LHCN-M2 (cell line): ENCODE measurements at regions not wholly inside any gene's neighbourhood (a gene's known extent, or its start where the extent isn't known, plus 50 kb on each side); places are given as distances from the start of the nearest gene placed in this dataset.

Source experiments
- DNase-seq: peaks from one replicate; pipeline ENCODE4 v3.0.0-alpha.2; 2012; ENCODE audit warnings: low read depth

DNA sequence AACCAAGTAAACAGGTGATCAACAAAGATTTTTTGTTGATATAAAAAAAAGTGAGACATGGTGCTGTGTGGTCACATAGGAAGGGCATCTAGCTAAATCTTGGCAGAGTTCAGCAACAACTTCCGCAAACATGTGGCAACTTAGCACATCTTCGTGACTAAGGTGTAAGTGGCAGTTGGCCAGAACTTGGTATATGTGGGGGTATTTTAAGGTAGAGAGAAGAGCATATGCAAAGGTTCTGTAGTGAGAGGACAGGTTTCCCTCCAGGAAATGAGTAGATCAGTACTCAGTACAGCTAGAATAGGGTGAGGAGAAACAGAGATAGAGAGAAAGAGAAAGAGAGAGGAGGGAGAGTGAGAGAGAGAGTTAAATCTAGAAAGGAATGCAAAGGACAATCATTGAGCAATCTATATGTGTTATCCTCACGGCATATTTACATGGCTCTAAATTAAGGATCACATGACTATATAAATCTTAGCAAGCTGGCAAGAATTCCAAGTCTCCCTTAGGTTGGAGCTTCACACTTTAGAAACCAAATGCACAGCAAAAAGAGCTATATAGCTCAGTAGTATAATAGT is 227.7 kb upstream of the HMGA2 start:
- no peak for DNase-seq

DNA sequence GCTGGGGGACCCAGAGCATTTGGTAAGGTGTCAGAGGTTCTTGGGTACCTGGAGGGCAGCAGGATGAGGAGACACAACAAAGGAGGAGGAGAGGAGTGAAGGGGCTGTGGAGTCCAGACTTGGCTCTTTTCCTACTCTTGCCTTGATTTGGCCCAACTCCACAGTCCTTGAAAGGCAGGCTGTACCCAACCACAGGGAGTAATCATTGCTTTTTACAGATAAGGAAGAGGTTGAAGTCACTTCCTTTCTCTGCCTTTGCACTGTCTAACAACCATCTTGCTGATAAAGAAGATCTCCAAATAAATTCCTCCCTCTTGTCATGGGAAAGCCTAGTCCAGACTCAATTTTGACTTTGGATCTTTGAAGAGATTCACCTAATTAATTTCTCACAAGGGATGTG is 226.8 kb upstream of the HMGA2 start:
- DNase-seq = no peak

- DNase-seq = no peak
Measured at GRCh38 chr12:65598688-65599087, 225.6 kb upstream of the HMGA2 start.

DNA sequence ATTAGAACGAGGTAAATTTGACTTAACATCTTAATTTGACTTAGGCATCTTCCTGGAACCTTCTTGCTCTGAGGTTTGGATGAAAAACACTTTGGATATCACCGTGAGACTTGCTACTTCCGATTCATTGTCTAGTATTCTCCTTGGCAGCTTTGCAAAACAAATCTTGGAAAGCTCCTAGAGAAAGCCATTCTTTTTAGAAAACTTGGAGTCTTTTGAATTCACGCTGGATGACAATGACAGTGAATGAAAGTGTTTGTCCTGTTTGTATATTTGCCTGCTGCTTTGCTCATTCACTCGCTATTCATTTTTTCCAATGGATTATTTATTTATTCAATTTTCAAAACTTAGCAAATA is 222.1 kb upstream of the HMGA2 start:
- DNase-seq = no peak

DNA sequence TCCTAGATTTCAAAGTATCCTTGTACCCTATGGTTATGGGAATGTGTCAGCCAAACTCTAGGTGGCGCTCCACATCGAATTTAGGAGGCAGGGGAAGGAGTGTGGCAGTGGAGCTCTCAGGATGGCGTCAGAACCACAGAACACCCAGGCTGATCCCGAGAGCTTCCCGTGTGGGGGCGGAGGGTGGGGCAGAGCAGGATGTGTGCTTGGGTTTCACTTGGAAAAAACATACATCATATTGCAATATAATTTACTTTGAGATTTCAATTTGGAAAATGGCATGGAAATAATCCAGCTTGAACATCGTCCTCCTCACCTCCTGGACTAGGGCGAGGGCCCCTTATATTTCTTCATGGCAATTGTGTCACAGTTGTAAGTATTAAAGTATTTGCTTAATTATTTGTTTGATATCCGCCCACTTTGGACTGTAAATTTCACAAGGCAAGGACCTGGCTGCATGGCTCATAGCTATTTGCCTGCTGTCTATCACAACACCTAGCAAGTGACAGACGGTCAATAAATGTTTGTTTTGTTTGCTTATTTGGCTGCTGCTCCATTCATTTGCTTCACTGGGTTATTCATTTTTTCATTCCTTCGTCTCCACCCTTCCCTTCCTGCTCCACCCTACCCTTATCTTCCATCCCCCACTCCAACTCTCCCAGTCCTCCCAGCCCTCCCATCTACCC is 221.5 kb upstream of the HMGA2 start:
- DNase-seq = peak; percentile 96

DNA sequence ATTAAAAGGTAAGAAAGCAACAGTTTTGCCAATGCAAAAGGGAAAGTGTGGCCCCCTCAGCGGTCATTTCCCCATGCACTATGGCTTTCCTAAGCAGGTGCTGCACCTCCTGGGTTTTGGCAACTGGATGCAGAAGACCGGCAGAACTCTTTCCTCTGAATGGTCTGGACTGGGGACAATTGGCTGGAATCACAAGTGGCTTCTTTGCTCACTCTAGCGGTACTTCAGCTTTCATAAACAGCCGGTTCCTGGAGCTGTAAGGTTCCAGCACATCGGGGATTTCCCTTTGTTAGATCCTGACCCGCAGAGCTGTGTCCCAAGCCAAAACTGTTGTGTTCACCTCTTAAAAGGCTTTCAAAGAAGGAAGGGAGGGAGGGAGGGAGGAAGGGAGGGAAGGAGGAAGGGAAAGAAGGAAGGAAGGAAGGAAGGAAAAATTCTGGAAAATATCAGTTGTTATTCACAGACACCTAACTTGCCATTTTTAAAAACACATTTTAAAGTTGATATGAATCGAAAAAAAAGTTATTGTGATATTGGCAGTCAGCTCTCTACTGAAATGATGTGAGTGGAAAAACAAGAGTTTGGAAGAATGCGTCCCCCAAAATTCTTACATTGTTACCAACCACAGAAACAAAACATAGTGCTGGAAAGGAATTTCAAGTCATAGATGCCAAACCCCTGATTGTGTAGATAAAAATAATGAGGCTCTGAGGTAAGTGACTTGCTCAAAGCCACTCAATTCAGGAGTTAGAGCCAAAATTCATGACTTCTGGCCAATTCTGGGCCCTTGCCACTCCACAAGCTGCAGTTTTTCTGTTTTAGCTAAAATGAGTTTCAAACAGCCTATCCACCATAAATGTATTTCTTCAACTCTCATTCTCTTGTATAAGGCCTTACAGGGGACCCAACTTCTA is 220.6 kb upstream of the HMGA2 start:
- DNase-seq = peak; percentile 89

DNA sequence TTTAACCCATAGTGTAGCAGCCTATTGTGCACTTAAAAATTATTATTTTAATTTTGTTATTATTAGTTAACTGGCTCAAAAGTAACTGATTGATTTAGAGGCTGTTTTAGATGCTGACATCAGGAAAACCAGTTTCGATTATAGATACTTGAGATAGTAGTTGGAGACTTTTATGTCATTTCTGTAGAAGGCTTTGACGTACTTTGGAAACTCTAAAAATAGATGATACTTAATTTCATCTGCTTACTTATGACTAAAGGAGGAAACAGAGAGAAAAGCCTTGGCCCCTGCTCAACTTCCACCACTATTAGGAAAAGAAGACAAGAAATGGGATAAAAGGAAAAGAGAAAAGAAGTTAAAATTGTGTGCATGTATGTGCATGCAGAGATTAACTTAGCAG is 219.3 kb upstream of the HMGA2 start:
- no peak for DNase-seq

GRCh38 chr12:65606008-65606766 is 218.1 kb upstream of the HMGA2 start:
- DNase-seq = no peak

- peak; percentile 41 for DNase-seq
Measured at GRCh38 chr12:65607401-65607841, 216.9 kb upstream of the HMGA2 start.

DNA sequence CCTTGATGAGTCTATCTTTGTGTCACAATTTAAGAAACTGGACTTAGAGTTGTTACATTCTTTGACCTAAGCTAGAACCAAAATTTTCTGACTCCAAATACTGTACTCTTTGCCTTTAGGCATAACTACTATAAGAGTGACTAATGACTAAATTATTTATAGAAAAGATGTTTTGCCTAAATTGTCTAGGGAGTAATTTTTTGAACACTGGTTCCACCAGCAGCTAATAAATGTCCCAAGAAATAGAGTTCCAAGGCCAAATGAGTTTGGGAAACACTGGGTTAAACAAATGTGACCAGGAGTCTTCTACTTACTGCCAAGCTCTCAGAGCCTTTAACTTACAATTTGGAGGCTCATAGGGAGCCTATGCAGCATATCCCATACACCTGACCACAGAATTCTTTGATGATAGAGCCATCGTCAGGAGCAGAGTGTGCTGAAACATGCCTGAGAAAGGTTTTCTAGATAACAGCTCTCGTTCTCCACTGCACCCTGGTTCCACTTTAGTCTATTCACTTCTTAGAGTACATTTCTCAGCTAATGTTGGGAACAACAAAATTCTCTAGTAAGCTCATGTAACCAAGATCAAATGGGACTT is 215.9 kb upstream of the HMGA2 start:
- peak; percentile 42 for DNase-seq

- peak; percentile 97 for DNase-seq
Measured at GRCh38 chr12:65609359-65609771, 214.9 kb upstream of the HMGA2 start.

DNA sequence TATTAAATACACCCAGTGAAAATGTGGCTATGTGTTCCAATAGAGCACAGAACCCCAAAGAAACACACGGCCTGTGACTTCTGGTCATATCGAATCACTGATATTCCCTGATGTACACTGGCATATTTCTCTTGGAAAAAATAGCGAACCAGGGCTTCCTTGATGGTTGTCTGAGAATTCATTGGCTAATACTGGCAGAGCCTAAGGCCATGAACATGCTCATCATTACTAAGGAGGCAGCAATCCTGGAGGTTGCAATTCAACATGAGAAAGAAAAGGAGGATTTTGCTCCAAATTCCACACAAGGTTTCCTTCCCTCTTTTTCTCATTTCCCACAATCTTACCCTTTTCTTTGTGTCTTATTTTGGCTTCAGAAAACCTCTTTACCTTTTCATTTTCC is 212.9 kb upstream of the HMGA2 start:
- DNase-seq = no peak

GRCh38 chr12:65612440-65612839 is 211.8 kb upstream of the HMGA2 start:
- DNase-seq = no peak

DNA sequence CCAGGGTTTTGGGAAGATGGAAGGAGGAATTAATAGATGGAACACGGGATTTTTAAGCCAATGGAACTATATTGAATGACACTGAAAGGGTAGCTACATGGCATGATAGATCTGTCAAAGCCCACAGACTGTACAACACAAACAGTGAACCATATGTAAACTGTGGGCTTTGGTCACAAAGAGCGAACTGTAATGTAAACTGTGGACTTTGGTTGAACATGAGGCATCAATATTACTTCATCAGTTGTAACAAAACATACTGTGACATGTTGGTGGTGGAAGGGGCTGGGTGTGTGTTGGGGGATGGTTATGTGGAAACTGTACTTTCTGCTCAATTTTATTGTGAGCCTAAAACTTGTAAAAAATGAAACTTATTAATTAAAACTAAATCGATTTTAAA is 210.6 kb upstream of the HMGA2 start:
- no peak for DNase-seq

DNA sequence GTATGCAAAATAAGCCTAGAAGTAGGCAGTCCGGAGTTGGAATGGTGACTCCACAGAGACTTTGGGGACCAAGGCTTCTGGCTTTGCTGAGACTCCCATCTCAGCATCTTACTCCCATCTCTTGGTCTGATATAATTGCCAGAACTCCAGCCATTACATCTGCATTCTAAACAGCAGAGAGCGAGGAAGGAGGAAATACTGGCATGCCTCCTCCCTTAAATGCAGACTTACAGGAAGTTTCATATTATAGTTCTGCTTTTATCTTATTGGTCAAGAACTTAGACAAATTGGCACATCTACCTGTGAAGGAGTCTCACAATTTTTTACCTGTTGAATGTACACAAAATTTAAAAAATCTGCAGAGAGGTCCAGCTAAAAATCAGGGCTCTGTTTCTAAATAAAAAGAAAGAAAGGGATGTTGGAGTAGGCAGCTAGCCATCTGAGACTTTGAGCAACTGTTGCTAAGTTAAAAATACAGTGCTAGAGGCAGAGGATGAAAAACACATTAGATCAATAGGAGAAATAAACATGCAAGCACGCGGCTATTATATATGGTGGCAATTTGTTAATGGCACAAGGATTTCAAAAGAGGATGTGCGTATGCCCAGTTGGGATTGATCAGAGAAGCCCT is 209.9 kb upstream of the HMGA2 start:
- DNase-seq = no peak

GRCh38 chr12:65615118-65615517 is 209.2 kb upstream of the HMGA2 start:
- DNase-seq = peak; percentile 89

DNA sequence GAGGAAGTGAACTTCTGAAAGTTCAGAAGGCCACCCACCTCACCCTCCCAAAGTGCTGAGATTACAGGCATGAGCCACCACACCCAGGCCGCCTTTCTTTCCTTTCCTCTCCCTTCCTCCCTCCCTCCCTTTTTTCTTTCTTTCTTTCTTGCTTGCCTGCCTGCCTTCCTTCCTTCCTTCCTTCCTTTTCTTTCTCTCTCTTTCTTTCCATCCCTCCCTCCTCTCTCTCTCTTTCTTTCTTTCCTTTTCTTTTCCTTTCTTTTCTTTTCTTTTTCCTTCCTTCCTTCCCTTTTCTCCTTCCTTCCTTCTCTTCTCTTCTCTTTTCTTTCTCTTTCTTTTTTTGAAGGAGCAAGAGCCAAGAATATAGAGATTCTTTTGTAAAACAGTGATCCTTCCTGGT is 208.3 kb upstream of the HMGA2 start:
- no peak for DNase-seq

DNA sequence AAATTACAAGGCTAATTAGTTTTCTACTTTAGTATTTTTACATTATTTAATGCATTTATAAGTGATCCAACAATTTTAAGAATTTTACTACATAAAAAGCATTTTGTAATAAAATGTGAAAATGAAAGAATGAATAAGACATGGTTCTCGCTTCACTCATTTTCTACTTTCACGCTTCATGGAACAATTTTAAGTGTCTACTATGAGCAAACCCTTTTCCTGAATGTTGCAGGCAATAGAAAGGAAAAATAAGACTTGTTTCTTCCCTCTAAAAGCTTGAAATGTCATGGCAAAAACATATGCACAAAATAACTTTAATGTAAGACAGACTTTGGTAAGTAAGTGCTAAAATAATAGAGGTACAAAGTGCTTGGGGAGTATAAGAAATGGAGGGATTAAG is 205.7 kb upstream of the HMGA2 start:
- DNase-seq = no peak

- no peak for DNase-seq
Measured at GRCh38 chr12:65619018-65619417, 205.3 kb upstream of the HMGA2 start.

DNA sequence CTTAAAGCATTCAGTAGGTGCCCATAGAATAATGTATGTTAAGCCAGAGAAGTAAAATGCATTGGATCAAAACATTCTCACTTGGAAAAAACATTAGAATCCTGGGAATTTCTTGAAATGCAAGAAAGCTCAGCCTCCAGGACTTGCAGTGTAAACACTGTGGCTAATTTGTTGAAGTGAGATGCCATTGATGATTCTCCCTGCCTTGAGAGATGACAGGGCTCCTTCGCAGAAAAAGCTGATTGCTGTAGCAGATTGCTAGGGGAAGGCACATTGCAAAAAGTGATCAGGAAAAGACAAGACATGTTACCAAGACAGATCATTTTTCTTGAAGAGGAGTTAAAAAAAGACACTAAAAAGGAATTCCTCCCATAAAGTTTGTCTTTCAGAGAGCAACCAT is 204.2 kb upstream of the HMGA2 start:
- DNase-seq = no peak

DNA sequence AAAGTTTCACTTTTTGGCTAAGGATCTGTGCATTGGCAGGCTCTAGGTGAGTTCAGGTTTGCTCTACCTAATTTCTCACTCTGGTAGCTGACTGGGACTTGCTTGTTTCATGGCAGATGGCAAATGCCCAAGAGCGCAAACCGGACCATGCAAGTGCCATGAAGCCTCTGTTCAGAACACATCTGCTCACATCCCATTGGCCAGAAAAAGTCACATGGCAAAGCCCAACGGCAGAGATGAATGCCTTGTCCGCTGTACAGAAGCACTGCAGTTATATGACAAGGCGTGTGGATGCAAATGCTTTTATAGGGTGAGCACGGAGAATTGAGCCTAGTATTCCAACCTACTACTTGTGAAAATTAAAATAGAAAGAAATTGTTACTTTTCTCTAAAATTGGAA is 202.2 kb upstream of the HMGA2 start:
- DNase-seq = no peak
